DMS53 treated with DMSO at 0.1 percent for 48 hours (cell line): ENCODE measurements at regions not wholly inside any gene's neighbourhood (a gene's known extent, or its start where the extent isn't known, plus 50 kb on each side); places are given as distances from the start of the nearest gene placed in this dataset.
A peak's percentile ranks its signal among the peaks of the same experiment; 100 is the strongest.
"Not testable (repeated sequence)": the region's sequence is repeated elsewhere in the genome, so short reads cannot be mapped to it uniquely, and the experiment has no call there.

Experiments
- DNase-seq: peaks from one replicate; lab custom pipeline; 2025; ENCODE audit not compliant: unreplicated experiment; lab: John Stamatoyannopoulos, UW

GRCh38 chr7:113405296-113406056 is 287.1 kb upstream of the SMIM30 start:
- no peak for DNase-seq

GRCh38 chr7:113404245-113404644 is 285.9 kb upstream of the SMIM30 start:
- peak; percentile 9 for DNase-seq

DNA sequence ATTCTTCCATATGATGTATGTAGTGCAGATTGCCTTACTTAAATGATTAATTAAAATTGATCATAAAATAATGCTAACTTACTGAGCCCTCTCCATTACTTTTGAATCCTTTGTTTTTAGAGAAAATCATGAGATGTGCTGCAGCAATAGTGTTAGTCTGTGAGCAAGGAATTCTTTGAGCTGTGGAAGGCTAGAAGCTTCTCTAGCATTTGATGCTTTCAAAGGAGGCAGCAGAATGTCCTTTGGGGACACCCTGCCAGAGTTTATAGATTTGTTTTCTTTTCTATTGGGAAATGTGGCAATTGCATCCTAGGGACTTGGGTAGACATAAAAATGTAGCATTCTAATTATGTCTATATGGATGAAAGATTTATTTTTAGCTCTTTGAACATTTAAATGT is 284.1 kb upstream of the SMIM30 start:
- no peak for DNase-seq

DNA sequence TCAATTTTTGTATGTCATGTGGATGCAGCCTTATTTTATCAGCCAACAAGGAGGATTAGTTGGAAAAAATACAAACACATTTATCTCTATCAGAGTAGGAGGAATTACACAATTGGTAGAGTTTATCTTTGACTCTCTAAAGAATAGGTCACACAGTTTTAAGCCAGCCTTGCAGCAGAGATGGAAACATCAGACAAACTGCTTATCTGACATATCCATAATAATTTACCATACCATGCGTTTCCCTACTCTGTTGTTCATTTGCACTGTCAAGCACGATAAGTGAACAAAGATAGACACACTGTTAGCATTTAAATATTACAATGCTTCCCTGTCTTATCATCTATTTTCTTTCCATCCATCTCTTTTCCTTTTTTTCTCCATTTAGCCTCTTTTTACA is 283.7 kb upstream of the SMIM30 start:
- no peak for DNase-seq

- no peak for DNase-seq
These were observed 276.5 kb upstream of the SMIM30 start for GRCh38 chr7:113394856-113395255.

GRCh38 chr7:113392841-113393540 is 274.6 kb upstream of the SMIM30 start:
- no peak for DNase-seq

- DNase-seq, result no peak
These were observed 274.1 kb upstream of the SMIM30 start for GRCh38 chr7:113392421-113392820.

DNA sequence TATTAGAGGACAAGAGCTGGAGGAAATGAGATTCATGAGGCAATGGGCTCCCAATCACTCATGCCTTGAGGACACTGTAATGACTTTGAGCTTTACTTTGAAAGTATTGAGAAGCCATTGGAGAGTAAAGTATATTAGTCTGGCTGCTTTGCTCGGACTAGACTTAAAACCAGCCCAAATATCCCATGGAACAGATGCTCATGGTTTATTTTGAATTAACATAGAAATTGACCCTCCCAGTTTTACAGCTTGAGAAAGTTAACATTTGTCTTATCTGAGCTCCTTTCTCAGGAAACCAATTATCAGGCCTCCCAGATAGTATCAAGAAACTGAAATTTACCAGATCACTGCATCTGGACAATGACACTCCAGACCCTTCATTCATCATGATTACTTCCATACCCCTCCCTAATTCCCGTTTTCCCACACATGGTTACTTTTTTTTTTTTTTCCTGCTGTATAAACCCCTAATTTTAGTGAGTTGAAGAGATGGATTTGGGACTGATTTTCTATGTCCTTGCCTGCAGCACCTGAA is 270.8 kb upstream of the SMIM30 start:
- no peak for DNase-seq

DNA sequence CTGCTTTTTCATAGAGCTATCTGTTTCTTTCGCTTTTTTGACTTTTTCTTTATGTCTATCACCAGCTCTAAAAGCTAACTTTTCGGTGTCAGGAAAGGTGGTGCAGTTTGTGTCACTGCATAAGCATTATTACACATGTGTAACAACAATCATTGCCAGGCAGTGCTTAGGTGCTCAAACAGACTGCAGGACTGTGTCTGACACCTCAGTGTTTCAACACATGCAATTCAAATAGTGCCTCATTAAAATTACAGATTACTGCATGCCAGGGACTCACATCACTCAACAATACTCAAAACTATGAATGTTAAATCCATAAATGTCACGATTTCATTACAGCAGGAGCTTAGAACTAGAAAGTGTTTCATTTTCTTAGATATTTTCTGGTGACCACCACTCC is 265.3 kb upstream of the SMIM30 start:
- no peak for DNase-seq

DNA sequence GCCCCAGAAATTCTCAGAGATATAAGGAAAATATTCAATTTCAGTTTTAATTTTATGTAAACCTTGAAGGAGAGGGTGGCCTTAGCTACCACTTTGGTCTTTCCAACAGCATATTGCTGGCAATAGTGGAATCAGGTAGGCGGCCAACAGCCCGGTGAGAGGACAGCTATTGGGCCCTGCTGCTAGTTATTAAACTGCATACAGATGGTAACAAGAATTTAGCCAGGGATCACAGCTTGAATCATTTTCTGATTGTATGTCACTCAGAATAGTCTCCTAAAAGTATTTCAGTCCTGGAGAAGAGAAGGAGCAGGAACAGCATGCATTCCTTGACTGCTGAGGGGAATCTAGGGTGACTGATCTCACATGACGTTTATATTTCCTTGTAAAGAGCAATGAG is 261.4 kb upstream of the SMIM30 start:
- DNase-seq, result no peak

- no peak for DNase-seq
These were observed 256.6 kb upstream of the SMIM30 start for GRCh38 chr7:113374955-113375354.

- no peak for DNase-seq
These were observed 255.5 kb upstream of the SMIM30 start for GRCh38 chr7:113373863-113374262.

DNA sequence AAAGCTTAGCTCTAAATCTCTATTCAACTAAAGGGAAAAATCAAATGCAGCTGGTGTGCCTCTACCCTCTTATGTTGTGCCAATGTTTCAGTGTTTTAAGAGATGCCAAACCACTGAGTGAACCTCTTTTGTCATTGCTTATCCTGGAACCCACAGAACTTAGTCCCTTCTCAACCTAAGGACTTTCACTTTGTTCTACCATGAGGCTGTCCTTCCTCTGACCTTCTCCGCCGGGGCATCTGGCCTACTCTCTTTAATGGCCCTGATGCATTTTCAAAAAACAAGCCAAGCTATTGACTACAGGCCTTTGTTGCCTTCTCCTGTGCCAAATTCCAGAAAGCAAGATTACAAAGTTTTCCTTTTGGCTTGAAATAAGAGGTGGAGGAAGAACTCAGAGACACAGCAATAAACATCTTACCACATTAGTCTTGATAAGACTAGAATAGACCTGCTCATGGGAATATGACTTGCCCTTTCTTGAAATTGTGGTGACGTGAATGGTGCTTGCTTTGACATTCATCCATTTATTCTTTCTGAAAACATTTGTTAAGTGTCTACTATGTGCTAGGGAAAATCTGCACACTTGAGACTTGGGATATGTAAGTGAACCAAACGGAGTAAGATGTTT is 253.2 kb upstream of the SMIM30 start:
- DNase-seq, result no peak

GRCh38 chr7:113370910-113371309 is 252.6 kb upstream of the SMIM30 start:
- no peak for DNase-seq

GRCh38 chr7:113368256-113368655 is 249.9 kb upstream of the SMIM30 start:
- DNase-seq, result no peak

DNA sequence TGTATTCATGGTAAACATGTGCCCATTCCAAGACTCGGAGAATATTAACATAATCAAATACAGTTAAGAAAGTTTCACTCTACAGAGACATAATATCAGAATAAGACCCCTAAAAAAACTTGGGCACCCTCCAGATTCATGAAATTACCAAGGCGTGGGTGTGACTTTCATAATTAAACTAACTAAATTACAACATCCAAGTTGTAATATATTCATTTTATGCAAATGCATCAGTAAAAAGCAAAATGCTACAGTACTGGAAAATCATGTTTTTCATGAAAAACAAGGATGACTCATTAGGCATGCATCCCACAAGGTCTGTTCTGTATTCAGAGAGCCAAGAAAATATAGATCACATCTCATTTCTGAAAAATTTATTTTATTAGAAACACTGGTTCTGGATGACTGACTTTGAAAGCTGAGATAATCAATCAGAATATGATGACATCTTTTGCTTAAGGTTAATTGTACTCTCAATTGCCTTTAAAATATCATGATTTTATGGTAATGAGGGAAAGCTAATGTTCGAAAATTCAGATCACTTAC is 248.8 kb upstream of the SMIM30 start:
- no peak for DNase-seq

GRCh38 chr7:113366122-113366521 is 247.8 kb upstream of the SMIM30 start:
- DNase-seq, result no peak

DNA sequence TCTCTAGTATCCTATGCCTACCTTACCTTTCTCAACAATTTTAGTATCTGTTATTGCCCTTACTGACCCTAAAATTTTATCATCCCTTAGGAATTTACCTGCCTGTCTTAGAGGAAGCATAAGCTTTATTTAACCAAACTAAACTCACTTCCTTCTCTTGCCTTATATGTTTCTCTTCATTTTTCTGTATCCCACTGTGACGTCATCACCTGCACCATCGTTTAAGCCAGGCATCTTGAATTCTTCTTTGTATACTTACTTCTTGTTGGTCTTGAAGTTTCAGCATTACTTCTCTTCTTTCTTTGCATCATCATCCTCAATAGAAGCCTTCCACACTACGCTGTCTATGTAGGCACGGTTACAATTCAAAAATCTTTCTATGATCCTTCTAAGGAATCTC is 231.0 kb upstream of the SMIM30 start:
- no peak for DNase-seq

GRCh38 chr7:113339661-113340060 is 221.3 kb upstream of the SMIM30 start:
- no peak for DNase-seq

DNA sequence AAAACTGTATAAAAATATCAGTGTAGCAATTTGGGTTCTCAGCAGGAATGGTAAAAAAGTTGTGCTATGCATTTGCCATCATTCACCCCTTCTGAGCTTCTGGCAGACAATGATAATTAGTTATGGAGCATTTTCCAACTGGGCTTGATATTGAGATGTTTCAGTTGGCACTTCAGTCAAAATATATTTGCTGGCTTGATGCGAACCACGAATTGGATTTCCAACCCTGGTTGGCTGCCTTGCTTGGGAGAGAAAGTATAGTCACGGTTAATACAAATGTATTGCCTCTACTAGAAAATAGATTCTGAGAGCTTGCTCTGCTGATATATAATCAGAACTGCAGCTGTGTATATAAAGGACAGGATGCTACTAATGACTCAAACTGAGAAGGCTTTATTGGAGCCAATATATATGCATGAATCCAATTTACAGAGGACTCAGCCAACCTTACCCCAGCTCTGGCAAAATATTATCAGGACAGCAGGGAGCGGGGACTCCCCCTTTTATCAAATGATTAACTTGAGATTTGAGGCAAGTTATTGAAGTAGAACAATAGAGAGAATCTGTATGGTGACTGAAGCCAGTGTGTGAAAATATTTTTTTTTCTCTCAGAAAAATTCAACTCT is 219.8 kb upstream of the SMIM30 start:
- DNase-seq, result no peak

DNA sequence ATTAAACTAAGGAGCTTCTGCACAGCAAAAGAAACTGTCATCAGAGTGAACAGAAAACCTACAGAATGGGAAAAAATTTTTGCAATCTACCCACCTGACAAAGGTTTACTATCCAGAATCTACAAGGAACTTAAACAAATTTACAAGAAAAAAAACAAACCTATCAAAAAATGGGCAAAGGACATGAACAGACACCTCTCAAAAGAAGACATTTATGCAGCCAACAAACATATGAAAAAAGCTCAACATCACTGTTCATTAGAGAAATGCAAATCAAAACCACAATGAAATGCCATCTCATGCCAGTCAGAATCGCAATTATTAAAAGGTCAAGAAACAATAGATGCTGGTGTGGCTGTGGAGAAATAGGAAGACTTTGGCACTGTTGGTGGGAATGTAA is 218.5 kb upstream of the SMIM30 start:
- not testable (repeated sequence) for DNase-seq
